Retinal pigment epithelial cell (primary cell): ENCODE measurements at regions not wholly inside any gene's neighbourhood (a gene's known extent, or its start where the extent isn't known, plus 50 kb on each side); places are given as distances from the start of the nearest gene placed in this dataset.

Experiments used
- DNase-seq: peaks from one replicate; pipeline ENCODE4 v3.0.0-alpha.2; 2010; ENCODE audit warnings: low read depth
- H3K4me3 ChIP-seq: 2 replicates; pipeline ENCODE4 v1.5.1; 2011; ENCODE audit warnings: mild to moderate bottlenecking, low read length, control low read depth, moderate library complexity
- CTCF ChIP-seq: conservative IDR thresholded peaks from 2 replicates; pipeline ENCODE4 v1.5.1; 2011; ENCODE audit warnings: low read depth, low read length, control low read depth, inconsistent platforms

DNA sequence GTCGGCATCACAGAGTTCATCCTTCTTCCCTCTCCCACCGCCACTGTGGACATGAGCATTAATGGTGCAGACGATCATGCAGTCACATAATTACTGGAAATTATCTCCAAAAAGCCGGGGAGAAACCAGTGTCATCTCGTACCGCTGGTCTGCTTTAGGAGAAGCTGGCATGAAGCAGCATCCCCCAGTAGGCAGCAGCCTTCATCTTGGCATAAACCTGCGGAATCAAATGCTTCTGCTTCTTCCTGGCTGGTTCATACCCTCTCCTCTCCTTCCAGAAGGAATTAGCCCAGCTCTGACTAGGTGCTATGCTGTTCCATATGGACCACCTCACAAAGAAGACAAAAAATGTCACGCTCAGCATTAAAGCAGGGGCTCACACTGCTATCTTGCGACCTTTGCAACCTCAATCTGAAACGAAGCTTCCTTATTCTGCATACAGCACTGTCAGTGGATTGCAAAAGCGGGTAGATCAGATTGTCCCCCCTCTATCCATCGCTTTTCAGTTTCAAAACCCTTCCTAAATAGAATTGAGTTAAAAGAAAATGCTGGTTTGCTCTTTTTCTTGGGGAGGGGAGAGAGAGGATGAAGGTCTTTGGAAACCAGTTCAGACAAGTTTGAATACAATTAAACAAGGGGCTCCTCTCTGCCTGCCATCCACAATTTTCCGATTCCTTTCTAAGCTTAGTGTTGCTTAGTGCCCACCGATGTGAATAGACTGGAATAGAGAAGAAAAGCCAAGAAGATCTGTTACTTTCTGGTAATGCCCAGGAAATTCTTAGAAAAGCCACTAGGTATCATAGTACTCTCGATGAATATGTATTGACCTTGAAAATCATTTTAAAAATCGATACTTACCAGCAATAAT is 212.1 kb upstream of the ZNF521 start:
- TF ChIP-seq CTCF: no peak
- no peak for DNase-seq
- no peak overlapping the region for H3K4me3 ChIP-seq

DNA sequence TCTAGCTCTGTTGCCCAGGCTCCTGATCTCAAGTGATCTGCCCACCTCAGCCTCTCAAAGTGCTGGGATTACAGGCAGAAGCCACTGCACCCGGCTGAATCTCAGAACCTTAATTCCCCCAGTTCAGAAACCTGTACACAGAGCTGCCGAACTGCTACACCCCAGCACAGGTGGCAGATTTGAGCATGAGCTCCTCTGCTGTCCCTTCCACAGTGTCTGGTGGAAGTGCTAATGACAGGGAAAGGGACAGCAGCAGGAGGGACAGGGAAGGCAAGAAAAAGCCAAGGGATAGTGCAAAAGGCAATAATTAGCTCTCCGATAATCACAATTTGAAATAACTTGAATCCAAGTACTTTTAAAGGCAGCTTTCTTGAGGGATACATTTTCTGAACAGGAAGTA is 211.4 kb upstream of the ZNF521 start:
- no peak for DNase-seq
- TF ChIP-seq CTCF: no peak
- H3K4me3 ChIP-seq: no peak overlapping the region

- no peak overlapping the region for H3K4me3 ChIP-seq
- DNase-seq: no peak
- TF ChIP-seq CTCF: peak; percentile 48
Measured at GRCh38 chr18:25561918-25562317, 210.0 kb upstream of the ZNF521 start.

- TF ChIP-seq CTCF: no peak
- H3K4me3 ChIP-seq: no peak overlapping the region
- peak; percentile 34 for DNase-seq
Measured at GRCh38 chr18:25560369-25560768, 208.4 kb upstream of the ZNF521 start.

GRCh38 chr18:25557011-25557410 is 205.0 kb upstream of the ZNF521 start:
- no peak for DNase-seq
- H3K4me3 ChIP-seq: no peak overlapping the region
- TF ChIP-seq CTCF: no peak

- H3K4me3 ChIP-seq: no peak overlapping the region
- no peak for DNase-seq
- no peak for TF ChIP-seq CTCF
Measured at GRCh38 chr18:25553631-25554263, 201.8 kb upstream of the ZNF521 start.
